Heart left ventricle (tissue), 13 donors: ENCODE measurements at regions not wholly inside any gene's neighbourhood (a gene's known extent, or its start where the extent isn't known, plus 50 kb on each side); places are given as distances from the start of the nearest gene placed in this dataset.

ENCODE experiments used
- CTCF ChIP-seq, 12 donors: fragments of 200-600 bp; sonication (generic) in 4 of 12; IDR thresholded peaks; one replicate each; pipeline versions ENCODE4 v1.5.0 to v1.8.0; 2018 to 2022; ENCODE audit warnings: antibody characterized with exemption in 12 of 12, mild to moderate bottlenecking in 5 of 12
- POLR2A ChIP-seq, 2 donors: fragments of 450-650 bp; IDR thresholded peaks; one replicate each; pipeline ENCODE4 v1.6.1; 2017; ENCODE audit warnings: antibody characterized with exemption in 2 of 2, mild to moderate bottlenecking in 2 of 2, moderate library complexity in 2 of 2
- donor health status: ischemic (EF 13 %, LVEDD 7.1; RV severe dilation, severe dysfunction).
- donor health status: DM: no; HTN: yes; CAD: no.
- donor health status: DM: no; HTN: no; CAD: no.
- donor health status: ischemic (EF 25% LVEDD 6.9; RV normal size, moderate dysfunction).
- donor health status: ischemic (EF 25% LVEDD 5.7; RV mildly dilated, moderate dysfunction).
- donor health status: ischemic (EF 35%, LVEDD 5.7; RV mildly dilated, moderate dysfunction).
- donor health status: nonischemic (EF 11% LVEDD 7.7; RV severe dilation, severe dysfunction).
- donor health status: DM: yes; HTN: yes; CAD: no.
- donor health status: PGD.
- donor health status: ischemic (EF 29% LVEDD 5.4; RV normal size, mild dysfunction).
- donor health status: nonischemic (EF 23%, LVEDD 6.1; RV moderate dilation, normal function).

GRCh38 chr6:74768120-74768519 is 437.7 kb downstream of the COL12A1 start:
- no peak for TF ChIP-seq POLR2A (IDR thresholded peaks at IDR 0.05)
- TF ChIP-seq CTCF (IDR thresholded peaks at IDR 0.05), result no peak
